HG03469 (cell line): ENCODE measurements at regions not wholly inside any gene's neighbourhood (a gene's known extent, or its start where the extent isn't known, plus 50 kb on each side); places are given as distances from the start of the nearest gene placed in this dataset.

ENCODE experiments used
- ATAC-seq: cut with Tn5 transposase; IDR thresholded peaks from one replicate; pipeline ENCODE4 v1.9.1; 2021; ENCODE audit warnings: mild to moderate bottlenecking, moderate library complexity, moderate number of reproducible peaks; ENCODE audit not compliant: unreplicated experiment

DNA sequence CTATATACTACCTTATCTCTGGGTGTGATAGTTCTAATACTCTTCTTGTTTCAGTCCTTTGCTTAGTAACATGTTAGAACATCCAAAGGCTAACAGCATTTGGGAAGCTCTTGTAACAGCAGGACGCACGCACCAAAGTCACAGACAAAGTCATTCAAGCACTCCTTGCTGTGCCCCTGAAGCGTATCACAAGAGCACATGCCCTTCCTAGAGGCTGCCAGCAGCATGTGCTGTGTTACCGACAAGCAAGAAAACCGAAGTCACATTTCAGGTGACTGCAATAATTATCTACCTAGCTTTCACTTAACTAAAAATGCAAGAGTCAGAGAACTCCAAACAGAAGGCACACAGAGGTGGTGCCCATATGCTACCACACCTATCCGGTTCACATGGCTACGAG lies 194.1 kb downstream of the KLF12 start:
- ATAC-seq = no peak

DNA sequence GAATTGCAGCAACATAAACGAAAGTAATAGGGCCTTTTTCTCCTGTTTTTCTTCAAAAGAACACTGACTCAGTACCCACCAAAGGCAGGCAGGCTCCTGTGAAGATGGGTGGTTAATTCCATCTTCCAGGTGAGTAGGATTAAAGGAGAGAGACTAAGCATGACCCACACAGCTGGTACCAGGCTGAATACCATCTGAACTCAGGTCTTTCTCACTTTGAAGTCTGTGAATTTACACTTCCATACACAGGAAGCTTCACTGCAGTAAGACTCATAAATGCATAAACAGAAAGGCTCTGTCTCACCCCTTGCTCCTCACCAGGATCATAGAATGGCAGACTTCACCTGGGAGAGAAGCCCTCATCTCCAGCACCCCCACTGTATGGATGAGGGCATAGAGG lies 194.6 kb downstream of the KLF12 start:
- ATAC-seq = no peak

DNA sequence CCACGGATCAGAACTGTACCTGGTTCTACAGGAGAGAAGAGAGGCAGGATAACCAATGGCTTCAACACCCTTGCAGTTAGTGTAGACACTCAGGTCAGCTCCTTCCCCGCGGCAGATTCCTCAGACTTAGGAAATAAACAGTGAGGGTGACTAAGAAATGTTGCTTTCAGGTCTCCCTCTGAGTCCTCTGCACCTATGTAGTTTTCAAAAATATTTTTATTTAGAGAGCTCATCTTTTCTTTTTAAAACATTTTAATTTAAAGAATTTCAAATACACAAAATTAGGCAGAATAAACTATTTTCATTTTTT lies 195.2 kb downstream of the KLF12 start:
- ATAC-seq = no peak

DNA sequence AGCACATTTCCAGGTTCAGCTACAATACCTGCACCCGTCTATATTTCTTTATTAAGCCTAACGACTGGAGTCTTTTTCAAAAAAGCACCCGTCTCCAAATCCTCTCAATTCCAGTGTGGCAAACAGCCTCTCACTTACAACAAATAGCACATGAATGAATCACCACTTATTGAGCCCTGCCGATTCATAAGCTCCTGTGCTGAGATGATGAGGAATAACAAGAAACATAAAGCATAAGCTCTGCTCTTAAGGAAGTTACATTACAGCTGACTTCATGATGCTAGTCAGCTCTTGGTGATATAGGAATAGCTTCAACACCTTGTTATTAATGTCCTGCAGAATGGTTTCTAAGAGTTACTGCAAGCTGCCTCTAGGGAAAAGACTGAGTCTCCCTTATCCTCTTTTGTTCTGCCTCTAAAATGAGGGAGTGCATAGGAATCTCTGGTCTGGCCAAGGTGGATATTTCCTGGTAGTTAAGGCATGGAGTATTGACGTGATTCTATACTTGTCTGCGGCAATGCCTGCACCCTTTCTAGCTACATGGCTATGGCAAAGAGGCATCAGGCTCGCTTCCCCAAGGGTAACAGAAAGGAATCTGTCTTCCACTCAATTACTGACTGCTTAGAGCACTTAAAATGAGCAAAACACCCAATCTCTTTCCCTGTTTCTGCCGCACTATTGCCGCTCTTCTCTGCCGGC lies 195.7 kb downstream of the KLF12 start:
- no peak for ATAC-seq

DNA sequence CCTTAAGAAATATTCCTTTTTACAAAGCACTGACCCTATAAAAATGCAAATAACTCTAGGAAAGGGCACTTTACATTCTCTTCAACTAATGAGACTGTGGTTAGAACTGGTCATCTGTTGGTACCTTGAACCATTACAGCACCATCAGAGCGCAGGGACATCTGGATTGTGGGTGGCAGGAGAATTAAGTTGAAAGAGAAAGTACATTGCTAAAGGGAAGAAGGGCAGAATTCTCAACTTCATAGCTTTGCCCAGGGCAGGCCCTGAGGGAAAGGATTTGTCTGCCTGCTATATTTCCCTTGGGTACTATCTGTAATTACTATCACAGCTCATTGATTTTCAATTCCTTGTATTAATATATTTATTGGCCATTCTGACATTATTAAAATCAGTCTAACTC lies 196.8 kb downstream of the KLF12 start:
- no peak for ATAC-seq

DNA sequence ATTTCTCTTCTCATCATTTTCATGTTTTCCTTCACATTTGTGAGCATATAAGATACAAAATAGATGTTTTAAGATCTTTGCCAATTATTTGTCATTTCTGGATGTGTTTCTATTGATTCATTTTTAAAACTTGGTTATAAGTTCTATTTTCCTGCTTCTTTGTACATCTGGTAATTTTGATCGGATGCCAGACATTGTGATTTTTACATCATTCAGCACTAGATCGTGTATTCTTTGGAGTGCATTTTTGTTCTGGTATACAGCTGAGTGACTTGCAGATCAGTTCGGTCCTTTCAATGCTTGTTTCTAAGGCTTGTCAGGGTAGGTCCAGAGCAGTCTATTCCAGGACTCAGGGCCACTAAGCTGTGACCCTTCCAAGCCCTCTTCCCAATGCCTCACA lies 198.2 kb downstream of the KLF12 start:
- ATAC-seq = no peak

DNA sequence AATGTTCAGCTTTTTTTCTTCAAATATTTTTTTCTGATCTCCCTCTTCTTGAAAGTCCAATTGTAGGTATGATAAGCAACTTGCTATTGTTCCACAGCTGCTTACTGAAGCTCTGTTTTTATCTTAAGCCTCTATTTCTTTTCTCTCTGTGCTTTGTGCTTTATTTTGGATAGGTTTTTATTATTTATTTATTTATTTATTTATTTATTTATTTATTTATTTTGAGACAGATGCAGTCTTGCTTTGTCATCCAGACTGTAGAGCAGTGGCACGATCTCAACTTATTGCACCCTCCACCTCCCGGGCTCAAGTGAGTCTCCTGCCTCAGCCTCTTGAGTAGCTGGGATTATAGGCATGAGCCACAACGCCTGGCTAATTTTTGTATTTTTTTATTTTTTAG lies 199.4 kb downstream of the KLF12 start:
- no peak for ATAC-seq

DNA sequence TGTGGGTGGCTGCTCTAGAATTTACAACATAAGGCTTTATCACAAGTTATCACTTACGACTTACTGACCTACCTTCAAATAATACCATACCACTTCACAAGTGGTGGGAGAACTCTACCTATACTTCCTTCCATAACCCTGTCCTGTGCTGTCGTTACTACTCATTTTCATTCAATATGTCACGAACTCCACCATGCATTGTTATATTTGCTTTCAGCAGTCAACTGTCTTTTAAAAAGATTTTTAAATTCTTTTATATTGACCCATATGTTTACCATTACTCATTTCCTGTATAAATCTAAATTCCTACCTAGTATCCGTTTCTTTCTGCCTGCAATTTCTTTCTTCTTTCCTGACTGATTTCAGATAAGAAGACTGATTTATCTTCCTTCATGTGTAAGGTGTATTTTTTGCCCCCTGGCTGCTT lies 200.0 kb downstream of the KLF12 start:
- no peak for ATAC-seq

DNA sequence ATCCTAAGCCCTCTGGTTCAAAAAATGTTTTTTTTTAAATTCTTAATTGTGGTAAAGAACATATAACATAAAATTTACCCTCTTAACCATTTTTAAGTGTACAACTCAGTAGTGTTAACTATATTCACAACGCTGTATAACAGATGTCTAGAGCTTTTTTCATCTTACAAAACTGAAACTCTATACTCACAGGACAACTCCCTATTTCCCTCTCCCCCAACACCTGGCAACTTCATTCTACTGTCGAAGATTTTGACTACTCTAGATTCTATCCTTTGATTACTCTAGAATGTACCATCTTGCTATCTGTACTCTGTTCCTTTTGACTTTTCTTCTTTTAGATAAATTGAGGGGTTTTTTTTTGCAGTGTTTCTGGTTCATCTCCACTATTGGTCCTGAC lies 200.4 kb downstream of the KLF12 start:
- no peak for ATAC-seq

DNA sequence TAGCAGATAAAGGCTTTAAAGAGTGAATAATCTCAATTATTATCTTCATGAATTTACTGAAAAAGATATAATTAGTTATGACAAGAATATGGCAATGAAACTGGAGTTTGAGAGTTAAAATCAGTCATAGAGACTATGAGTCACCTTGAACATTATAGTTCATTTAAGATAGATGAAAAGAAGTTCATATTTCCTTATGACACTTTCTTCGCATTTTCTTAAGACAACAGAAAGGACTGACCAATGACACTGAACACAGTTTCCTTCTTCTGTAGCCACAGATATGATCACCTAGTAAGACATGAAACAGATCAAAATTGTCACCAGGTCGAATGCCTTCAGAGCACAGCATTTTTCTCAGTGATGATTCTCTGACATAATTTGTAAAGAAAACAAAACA lies 202.1 kb downstream of the KLF12 start:
- no peak for ATAC-seq

DNA sequence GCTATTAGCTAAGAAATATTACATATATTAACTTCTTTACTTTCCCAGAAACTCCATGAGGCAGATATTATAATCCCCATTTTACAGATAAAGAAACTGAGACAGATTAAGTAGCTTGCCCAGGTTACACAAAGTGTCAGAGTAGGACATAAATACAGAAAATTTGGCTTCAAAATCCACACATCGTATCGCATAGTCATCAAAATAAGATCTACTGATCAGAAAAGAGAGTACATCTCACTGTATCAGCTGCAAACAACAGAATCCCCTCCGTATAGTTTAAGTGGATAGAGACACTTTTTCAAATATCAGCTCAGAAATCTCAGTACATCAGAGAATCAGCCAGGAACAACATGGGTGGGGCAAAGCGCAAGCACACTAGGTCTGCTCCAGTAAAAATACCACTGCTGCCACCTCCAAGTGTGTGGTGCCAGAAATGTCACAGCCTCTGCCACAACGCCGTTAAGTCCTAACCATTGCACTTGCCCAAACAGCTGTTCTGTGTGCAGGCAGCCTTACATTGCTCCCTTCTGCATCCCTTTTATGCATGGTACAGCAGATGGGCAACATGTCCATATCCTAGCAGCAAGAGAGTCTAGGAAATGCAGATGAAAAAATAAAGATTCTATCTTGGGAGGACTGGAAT lies 204.8 kb downstream of the KLF12 start:
- no peak for ATAC-seq

DNA sequence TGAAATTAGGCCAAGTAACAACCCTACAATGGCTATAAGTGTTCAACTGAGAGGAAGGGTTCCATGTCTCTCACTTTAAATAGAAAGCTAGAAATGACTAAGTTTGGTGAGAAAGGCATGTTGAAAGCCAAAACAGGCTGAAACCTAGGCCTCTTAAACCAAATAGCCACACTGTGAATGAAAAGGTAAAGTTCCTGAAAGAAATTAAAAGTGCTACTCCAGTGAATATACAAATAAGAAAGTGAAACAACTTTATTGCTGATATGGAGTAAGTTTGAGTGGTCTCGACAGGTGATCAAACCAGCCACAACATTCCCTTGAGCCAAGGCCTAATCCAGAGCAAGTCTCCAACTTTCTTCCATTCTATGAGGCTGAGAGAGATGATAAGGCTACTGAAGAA lies 209.6 kb downstream of the KLF12 start:
- ATAC-seq = peak; percentile 91

DNA sequence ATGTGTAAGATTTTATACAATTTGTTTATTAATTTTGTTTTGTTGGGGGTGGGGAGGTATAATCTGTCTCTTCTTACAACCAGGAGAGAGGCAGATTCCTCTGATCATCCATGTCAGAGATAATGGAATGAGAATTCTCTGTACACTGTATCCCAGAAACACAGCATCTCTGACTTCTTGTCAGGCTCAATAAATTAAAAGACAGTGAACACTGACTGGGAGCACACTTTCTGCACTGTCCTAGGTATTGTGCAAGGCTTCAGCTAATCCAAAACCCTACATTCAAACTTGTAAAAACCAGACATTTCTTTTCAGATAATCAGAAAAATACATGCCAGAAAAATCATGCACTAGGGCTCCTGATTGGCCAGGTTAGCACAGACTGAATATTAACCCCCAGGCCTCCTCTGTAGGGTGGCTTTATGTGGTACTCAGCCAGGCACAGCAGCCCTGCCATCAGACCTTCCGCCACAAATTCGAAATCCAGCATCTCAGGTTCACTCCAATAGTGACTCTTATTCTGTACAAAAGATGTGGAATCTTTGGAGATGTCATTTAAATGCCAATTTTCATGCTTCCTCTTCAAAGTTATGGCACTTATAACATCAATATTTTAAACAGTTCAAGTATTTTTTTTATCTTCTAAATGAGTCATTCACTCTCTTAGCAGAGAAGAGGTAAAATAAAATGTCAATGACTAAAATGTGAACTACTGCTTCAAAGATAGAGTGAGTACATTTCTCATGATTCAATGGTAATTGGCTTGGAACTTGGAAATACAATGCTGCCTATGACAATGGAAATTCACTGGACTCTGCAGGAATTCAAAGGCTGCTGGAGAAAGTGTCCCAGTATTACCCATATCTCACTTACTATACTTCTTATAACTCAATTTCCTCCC lies 211.5 kb downstream of the KLF12 start:
- ATAC-seq = no peak

DNA sequence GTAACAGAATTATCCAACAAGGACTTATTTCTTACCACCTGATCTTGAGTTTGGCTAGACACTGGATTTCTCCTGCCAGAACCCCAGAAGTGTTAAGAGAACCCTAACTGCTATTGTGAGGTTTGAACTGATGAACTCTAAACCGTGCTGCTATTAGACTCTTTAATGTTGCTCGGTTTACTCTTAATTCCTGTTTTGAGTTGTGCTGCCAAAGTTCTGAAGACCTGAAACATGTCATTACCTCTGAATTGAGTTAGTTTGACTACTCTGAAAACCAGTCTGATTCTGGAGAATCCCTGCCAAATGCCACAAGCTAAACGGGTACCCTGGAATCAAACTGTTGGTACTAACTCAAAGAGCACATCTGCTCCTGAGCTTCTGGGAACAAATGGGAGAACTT lies 215.5 kb downstream of the KLF12 start:
- no peak for ATAC-seq

DNA sequence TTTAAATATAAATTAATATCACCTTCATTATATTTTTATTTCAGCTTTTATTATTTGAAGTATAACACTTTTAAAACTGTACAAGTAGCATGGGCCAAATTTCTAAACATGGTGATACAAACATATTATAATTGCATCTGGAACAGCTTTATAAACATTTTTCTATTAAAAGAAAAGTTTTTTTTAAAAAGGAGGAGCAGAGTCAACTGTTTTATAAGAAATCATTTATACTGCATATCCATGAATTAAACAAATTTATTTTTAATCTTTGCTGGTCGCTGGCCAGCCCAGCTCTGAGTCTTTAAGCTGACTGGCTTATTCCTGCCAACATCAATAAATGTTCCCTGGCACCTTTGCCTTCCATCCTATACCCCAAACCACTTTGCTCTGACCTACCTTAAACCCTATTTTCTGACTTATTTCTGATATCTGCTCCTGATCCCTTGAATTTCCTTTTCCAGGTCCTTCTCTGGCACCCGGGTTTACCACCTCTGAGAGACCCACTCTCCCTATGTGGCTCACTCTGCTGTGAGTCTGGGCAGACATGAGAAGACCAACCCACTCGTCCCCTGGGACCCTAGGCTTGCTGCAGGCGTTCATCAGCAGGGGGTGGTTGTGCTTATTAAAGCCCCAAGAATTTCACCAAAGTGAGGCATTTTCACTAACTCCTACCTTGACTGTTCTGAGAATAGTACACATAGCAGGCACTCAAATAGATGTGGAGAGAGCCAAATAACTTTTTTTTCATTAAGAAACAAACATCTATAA lies 220.3 kb downstream of the KLF12 start:
- no peak for ATAC-seq

DNA sequence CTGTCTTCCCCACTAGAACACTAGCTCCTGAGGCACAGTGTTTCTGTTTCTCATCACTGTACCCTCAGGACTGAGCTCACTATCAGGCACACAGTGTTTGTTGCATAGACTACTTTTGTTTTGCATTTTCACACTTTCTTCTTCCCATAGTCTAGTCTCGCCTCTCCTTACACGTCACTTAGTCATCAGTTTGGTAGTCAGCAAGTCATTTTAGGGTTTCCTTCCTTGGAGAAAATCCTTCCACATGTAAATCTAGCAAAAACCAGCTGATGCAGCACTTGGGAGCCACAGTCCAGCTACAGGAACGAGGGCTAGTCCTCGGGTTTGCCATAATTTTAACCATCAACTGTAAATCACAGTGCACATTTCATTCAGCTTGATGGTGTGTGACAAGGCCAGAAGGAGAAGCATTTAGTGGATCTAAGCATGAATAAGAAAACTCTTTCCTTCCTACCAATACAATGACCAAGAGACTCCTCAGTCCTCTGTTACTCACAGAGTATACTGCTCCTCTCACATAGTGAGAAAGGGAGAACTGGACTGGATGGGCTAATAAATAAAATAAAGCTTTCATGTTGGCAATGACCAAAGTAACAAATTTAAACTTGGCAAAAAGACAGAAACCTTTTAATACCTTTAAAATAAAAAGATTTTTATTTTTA lies 221.0 kb downstream of the KLF12 start:
- no peak for ATAC-seq

DNA sequence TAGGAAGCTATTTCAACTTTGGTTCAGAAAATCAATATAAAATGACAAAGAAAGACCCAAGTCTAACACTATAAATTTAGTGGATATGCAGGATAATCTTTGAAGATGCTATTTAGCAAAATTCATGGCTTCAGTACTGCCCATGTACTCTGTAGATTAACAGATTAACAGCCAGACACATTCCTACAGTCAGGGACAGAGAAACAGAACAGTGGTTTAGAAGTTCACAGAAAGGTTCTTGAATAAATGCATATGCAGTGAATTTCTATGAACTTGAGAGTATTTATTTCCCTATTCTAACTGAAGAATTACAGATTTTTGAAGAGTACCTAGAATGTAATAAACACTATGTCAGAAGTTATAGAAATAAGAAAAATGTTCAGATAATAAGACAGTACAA lies 222.8 kb downstream of the KLF12 start:
- ATAC-seq = no peak

DNA sequence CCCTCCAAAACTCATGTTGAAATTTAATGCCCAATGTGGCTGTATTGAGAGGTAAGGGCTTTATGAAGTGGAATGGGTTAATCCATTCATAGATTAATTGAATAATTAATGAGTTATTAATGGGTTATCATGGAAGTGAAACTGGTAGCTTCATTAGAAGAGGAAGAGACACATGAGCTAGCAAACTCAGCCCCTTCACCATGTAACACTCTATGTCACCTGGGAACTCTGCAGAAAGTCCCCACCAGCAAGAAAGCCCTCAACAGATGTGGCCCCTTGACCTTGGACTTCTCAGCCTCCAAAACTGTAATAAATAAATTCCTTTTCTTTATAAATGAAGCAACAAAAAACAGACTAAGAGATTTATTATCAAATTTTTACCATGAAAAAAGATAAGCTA lies 223.5 kb downstream of the KLF12 start:
- no peak for ATAC-seq

DNA sequence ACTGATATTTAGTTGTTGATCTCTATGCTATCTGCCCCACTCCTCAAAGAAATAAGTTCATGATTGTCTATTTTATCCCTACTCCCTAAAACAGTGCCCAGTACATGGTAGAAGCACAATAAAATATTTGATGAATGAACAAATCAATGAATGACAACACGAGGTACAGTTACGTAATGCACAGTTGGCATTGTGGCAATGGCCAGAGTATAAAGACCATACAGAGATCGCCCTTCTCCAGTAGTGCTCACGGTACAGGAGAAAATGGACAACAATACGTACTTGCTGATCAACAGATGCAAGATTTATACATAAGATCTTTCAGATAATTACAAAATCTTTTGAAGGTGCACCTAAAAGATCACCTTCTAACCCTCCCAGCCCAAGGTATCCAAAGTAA lies 225.4 kb downstream of the KLF12 start:
- no peak for ATAC-seq

DNA sequence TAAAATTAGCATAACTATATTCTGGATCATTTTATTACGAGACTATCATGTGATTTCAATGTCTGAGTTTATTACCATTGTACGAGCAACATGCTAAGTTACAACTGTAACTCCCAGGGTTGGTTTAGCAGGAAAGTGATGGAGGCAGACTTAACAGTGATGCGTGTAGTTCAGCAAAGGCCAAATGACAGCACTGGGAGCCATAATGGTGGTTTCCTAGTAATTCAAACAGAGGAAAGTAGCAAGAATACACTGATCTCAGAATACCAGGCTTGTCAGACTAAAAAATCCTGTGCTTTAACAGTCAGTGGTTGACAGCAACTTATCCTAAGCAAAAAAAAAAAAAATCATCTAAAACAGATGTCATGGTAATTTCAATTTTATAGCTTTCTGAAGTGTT lies 229.6 kb downstream of the KLF12 start:
- ATAC-seq = no peak

DNA sequence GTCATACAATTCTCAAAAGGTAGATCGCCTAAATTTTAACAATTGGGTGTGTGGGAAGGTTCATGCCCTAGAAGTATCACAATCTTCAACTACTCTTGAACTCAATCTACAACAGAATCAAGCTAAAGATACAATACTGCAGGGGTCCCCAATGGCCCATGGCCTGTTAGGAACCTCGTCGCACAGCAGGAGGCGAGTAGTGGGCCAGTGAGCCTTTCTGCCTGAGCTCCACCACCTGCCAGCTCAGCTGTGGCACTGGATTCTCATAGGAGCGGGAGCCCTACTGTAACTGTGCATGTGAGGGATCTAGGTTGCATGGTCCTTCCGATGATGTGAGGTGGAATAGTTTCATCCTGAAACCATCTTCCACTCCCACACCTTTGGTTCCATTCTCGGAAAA lies 230.6 kb downstream of the KLF12 start:
- ATAC-seq = no peak
